AG04450 (cell line): ENCODE measurements at regions not wholly inside any gene's neighbourhood (a gene's known extent, or its start where the extent isn't known, plus 50 kb on each side); places are given as distances from the start of the nearest gene placed in this dataset.

Experiments
- CTCF ChIA-PET: fragments of 300-600, 350-600 bp; formaldehyde crosslinking; extraction: SDS; loops from one replicate; lab custom pipeline; 2022; ENCODE audit warnings: antibody characterized with exemption, inconsistent platforms; lab: Charles Lee
- POLR2A ChIA-PET: fragments of 350-600 bp; formaldehyde crosslinking; extraction: SDS; loops from one replicate; lab custom pipeline; 2021; ENCODE audit warnings: antibody characterized with exemption, inconsistent platforms; lab: Yijun Ruan, JAX
- DNase-seq: peaks from one replicate; pipeline ENCODE4 v3.0.0-alpha.2; 2011; ENCODE audit warnings: low read depth, low spot score
- H3K27ac ChIP-seq: one replicate; pipeline ENCODE4 v1.5.1; 2012; ENCODE audit warnings: low read depth, low read length, control low read depth
- H3K27me3 ChIP-seq: one replicate; pipeline ENCODE4 v1.6.0; 2012; ENCODE audit warnings: low read length; ENCODE audit not compliant: control insufficient read depth, insufficient read depth
- H3K4me3 ChIP-seq: 2 replicates; pipeline ENCODE4 v1.5.1; 2011; ENCODE audit warnings: mild to moderate bottlenecking, low read depth, low read length, control low read depth
- H3K9me3 ChIP-seq: 2 replicates; pipeline ENCODE4 v1.5.1; 2012; ENCODE audit warnings: low read length; ENCODE audit not compliant: control insufficient read depth, insufficient read depth
- CTCF ChIP-seq: IDR thresholded peaks from 2 replicates; pipeline ENCODE4 v1.5.1; 2011; ENCODE audit warnings: low read depth, low read length, control low read depth, inconsistent platforms

GRCh38 chr15:94611656-94612055 lies 380.3 kb downstream of the MCTP2 start:
- POLR2A ChIA-PET = no interaction called here
- no peak for TF ChIP-seq CTCF
- CTCF ChIA-PET = no interaction called here
- Histone ChIP-seq H3K27me3 (no peaks in the 10 kb centered on the region), H3K27ac (no peak overlapping the region), H3K9me3 (no peaks in the 10 kb centered on the region), H3K4me3 (no peak overlapping the region)
- DNase-seq = no peak

DNA sequence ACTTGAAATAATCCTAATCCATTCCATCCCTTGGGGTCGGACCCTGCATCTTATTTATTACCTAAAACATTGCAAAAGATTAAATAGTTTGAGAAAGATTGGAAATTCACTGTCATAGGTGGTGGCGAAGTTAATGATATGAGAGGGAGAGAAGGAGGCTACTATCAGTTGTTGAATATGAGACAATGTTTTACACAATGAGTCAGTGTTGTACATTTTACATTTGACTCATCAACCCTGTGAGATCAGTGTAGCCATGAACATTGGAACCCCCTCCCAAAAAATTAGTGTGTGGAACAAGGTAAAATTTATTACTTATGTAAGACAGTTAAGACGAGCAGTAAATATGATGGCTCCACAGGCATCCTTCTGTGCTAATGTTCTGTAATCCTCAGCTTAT lies 384.3 kb downstream of the MCTP2 start:
- DNase-seq = no peak
- Histone ChIP-seq H3K4me3 (no peak overlapping the region), H3K9me3 (no peaks in the 10 kb centered on the region), H3K27ac (no peak overlapping the region), H3K27me3 (no peaks in the 10 kb centered on the region)
- no peak for TF ChIP-seq CTCF
- POLR2A ChIA-PET = no interaction called here
- CTCF ChIA-PET = no interaction called here

DNA sequence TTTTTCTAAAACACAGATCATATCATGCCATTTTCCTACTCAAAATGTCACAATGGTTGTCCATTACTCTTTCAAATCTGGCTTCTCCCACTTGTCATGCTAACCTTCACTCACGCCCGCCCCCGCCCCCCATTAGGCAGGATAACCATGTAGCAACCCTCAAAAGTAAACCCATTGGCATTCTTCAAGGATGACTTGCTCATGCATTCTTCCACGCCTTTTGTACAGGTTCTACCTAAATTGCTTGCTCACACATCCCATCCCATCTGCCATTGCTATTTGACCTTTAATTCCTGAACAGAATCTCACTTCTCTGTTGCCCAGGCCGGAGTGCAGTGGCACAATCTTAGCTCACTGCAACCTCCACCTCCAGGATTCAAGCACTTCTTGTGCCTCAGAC lies 389.3 kb downstream of the MCTP2 start:
- TF ChIP-seq CTCF = no peak
- CTCF ChIA-PET = no interaction called here
- no peak for DNase-seq
- no peak overlapping the region for H3K27ac ChIP-seq
- H3K27me3 ChIP-seq = no peaks in the 10 kb centered on the region
- no peaks in the 10 kb centered on the region for H3K9me3 ChIP-seq
- no peak overlapping the region for H3K4me3 ChIP-seq
- POLR2A ChIA-PET = no interaction called here

- DNase-seq = no peak
- CTCF ChIA-PET = no interaction called here
These were observed 390.4 kb downstream of the MCTP2 start for GRCh38 chr15:94621736-94622135.

DNA sequence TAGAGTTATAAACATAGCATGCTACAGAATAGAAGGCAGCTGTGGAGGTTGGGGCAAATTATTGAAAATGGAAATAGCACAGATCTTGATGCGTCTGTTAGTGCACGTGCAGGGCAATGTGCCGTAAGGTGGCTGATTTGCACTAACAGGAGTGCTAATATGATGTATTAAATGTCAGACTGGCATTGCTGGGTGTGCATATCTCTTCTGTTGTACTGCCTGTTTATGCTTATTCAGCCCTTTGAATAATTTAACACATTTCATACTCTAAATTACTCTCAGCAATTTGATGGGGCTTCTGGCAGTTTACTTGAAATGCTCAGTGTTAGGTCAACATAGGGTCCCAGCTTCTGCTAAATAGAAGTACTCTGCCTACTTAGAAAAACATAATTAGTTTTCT lies 395.6 kb downstream of the MCTP2 start:
- CTCF ChIA-PET = no interaction called here
- H3K9me3 ChIP-seq = no peaks in the 10 kb centered on the region
- no peaks in the 10 kb centered on the region for H3K27me3 ChIP-seq
- no peak for TF ChIP-seq CTCF
- no peak overlapping the region for H3K4me3 ChIP-seq
- POLR2A ChIA-PET = no interaction called here
- H3K27ac ChIP-seq = no peak overlapping the region
- DNase-seq = no peak

More at GRCh38 chr15:94621736-94622135, 390.4 kb downstream of the MCTP2 start:
- H3K27ac ChIP-seq = no peak overlapping the region
- H3K27me3 ChIP-seq = no peaks in the 10 kb centered on the region
- no peak overlapping the region for H3K4me3 ChIP-seq
- POLR2A ChIA-PET = no interaction called here
- no peaks in the 10 kb centered on the region for H3K9me3 ChIP-seq
- no peak for TF ChIP-seq CTCF
